GM19043 (cell line): ENCODE measurements at regions not wholly inside any gene's neighbourhood (a gene's known extent, or its start where the extent isn't known, plus 50 kb on each side); places are given as distances from the start of the nearest gene placed in this dataset.

Experiments
- ATAC-seq: cut with Tn5 transposase; IDR thresholded peaks from one replicate; pipeline ENCODE4 v1.9.1; 2021; ENCODE audit warnings: low read depth; ENCODE audit not compliant: unreplicated experiment

DNA sequence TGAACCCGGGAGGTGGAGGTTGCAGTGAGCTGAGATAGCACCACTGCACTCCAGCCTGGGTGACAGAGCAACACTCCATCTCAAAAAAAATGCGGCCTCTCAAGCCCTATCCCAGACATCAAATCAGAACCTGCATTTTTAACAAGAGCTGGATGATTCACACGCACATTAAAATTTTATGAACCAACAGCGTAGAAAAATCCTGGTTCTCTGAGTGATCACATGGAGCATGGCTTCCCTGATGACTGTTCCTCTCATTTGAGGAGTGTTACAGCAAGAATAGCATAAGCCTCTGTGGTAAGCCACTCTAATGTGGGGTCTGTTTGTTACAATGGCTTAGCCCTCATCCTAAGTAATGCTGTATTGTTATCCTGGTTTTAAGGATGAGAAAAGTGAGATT lies 163.6 kb downstream of the BRMS1L start:
- ATAC-seq: no peak

DNA sequence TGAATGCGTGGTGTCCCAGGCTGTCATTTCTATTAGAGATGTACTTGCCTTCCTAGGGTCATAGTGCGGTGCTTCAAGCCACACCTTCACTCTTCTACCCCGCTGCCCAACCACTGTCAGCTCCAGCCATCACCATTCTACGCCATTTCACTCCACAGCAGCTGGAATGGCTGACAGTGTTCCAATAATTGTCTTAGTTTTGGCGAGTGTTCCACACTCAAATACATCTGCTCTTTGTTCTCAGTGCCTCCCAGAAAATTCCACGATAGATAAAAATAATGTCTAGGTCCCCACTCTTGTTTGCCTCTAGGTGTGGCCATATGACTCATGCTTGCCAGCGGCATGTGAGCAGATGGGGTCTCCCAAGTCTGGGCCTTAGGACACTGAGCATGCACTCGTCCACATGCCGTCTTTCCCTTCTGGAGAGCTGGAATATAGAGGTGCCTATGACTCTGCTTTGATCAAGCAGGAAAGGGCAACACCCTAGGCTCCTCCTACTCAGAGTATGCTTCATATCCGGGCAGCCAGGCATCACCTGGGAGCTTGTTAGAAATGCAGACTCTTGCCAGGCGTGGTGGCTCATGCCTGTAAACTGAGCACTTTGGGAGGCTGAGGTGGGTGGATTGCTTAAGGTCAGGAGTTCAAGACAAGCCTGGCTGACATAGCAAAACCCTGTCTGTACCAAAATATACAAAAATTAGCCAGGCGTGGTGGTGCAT lies 163.0 kb downstream of the BRMS1L start:
- ATAC-seq: no peak

DNA sequence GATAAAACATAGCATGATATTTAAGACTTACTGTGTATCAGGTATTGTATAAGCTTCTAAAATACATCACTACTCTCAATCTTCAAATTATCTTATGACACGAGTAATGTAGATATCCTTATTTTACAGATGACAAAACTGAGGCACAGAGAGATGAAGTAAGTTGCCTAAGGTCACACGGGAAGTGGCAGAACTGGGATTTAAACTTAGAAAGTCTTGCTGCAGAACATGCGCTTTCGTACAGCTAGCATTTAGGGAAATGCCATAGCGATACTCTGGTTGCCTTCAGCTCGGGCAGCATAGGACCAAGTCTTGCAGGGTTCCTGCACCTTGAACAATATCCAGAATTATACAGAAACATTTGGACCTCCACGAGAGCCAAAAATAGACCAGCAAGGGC lies 162.4 kb downstream of the BRMS1L start:
- ATAC-seq: no peak

DNA sequence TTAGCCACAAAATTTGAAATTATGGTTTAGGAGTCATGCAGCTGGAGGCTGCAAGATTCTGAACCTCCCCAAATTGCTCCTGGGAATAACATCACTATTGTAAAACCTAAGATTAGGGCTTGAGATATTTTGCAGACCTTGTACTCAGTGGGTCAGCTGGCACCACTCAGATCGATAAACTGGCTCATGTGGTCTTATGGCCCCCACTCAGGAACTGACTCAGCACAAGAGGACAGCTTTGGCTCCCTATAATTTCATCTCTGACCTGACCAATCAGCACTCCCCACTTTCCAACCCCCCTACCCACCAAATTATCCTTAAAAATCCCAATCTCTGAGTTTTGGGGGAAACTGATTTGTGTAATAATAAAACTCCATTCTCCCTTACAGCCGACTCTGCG lies 161.6 kb downstream of the BRMS1L start:
- no peak for ATAC-seq

DNA sequence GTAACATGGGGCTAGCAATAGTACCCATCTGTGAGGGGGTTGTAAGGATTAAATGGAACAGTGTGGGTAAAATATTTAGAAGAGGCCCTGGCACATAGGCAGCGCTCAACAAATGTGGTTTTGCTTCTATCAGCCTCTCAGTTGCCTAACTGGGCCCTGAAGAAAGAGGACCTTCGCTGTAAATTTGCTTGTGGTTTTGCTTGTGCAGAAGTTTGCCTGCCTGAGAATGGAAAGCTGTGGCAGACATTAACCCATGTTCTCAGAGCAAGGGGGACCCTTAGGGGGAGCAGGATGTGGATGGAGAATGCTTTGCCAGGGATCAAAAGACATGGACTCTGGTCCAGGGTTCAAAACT lies 160.1 kb downstream of the BRMS1L start:
- peak; percentile 76 for ATAC-seq

DNA sequence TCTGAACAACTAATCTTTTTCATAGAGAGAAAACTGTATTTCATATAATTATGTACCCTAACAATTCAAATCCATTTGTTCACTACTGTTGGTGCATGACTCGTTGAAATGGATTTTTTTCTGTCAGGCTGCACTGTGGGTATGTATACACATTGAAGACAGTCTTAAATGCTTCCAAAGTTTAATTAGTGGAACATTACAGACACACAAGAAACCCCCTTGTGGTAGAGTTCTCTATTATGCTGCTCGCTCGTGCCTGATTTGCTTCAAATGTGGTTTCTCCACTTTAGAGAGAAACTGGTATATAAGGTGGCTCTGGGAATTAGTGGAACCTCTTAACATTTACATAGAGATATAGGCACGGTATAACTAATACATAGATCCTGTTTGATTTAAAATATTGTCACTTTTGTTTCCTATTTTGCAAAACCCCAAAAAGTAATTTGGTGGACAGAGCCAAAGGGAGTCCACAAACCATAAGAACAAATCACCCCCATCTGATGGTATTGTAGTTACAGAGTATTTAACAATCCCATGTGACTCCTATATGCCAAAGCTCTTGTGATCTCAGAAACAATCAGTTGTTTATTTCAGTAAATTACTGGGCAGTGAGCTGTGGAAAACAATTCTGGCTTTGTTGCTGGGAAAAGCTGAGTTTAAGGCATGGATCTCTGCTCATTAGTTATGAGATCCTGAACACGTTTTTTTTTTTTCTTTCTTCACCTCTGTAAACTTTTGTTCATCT lies 159.5 kb downstream of the BRMS1L start:
- no peak for ATAC-seq

DNA sequence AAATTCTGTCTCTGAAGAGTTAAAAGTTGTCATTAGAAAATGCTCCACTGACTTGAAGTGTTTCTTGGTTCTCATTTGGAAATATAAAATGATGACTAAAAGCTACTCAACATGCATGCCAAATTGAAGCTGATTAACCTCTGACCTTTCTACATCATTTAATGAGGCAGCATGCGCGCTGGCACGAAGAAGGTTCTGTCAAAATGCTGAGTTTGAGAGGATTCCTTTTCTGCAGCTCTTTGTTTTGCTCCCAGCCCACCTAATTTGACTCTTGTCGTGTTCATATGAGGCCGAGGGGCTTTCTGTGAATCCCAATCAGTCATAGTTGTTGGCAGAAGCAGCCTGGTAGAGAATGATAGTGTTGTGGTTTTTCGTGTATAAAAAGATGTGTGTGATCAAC lies 153.4 kb downstream of the BRMS1L start:
- ATAC-seq: no peak

DNA sequence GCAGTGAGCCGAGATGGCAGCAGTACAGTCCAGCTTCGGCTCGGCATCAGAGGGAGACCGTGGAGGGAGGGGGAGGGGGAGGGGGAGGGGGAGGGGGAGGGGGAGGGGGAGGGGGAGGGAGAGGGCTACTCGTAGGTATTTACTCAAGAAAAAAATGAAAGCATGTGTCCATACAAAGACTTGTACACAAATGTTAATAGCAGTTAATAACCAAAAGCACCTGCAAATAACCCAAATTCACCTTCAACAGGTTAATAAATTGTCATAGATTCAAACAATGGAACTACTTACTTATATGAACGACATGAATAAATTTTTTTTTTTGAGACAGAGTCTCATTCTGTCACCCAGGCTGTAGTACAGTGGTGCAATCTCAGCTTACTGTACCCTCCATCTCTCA lies 152.4 kb downstream of the BRMS1L start:
- no peak for ATAC-seq

DNA sequence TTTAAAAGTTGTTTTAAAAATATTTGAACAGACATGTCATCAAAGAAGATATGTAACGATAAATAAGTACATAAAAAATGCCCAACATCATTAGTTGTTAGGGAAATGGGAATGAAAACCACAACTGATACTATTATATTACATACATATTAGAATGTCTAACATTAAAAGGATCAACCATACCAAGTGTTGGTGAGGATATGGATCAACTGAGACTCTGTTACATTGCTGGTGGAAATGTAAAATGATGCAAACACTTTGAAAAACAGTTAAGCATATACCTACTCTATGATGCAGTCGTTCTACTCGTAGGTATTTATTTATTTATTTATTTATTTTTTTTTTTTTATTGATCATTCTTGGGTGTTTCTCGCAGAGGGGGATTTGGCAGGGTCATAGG lies 149.7 kb downstream of the BRMS1L start:
- no peak for ATAC-seq

DNA sequence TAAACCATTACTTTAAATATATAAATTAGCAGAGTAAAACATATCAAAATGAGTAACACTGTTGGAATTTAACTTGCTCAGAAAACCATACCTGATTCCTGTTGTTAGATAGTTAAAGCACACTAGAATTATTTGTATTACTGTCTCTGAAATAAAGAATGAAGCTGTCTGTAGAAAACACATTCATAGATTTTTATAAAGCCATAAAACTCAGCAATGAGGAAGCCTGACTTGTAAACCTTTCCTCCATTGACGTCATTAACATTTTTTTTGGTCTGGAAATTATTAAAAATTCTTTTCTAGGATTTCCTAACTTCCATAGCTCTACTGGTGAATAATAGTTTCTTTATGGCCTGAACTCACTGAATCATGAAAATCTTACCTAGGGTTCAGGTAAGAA lies 147.6 kb downstream of the BRMS1L start:
- no peak for ATAC-seq

DNA sequence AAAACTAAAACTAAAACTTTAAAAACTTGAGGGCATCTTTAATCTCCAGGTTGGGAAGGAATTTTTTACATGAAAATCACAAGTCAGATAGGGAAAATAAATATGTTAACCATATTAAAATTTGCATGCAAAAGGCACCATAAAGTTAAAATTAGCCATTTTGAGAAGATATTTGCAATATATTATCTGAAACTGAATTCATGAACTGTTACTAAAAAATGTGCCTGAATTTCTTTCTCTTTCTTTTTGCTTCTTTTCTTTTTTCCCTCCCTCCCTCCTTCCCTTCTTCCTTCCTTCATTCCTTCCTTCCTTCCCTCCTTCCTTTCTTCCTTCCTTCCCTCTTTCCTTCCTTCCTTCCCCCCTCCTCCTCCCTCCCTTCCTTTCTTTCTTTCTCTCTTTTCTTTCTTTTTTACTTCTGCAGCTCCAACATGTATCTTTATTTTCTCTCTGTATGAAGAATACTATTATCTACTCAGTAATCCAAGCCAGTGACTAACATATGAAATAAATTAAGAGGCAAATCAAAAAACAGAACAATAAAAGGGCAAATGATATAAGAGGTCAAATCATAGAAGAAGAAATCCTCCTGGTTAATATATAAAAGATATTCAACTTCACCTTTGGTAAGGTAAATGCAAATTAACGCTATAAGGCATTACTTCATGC lies 146.0 kb downstream of the BRMS1L start:
- ATAC-seq: no peak

DNA sequence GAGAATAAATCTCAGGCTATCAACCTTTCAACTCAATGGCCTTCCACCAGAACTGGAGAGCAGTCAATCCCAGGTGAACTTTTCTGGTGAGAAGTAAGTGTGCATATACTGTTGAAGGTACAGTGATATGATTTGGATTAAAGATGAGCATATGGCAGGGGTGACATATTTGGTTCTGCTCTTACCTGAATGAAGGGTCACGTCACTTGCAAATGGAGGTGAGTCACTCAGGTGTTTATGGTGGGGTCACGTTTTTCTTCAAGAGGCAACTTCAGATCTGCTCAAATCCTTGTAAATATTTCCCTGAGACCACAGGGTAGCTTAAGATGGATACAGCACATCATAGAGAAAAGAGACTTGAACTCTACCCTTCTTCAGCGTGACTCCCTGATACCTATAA lies 143.2 kb downstream of the BRMS1L start:
- ATAC-seq: no peak

DNA sequence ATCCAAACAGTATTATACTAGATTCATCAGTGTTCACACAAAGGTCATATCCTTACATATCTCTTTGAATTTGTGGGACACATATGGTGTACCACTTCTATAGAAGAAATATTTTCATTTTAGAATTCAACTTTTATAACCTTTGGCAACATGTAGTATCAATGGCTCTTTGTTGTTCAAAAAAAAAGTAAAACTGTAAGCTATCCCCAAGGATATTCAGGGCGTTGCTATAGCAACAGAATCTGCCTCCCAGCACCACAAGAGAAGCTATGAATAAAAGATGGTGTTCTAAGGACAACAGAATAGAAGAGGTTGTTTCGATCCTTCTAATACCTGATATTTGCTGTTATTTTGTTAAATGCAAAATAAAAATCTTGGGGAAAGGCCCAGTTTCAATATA lies 139.3 kb downstream of the BRMS1L start:
- no peak for ATAC-seq

DNA sequence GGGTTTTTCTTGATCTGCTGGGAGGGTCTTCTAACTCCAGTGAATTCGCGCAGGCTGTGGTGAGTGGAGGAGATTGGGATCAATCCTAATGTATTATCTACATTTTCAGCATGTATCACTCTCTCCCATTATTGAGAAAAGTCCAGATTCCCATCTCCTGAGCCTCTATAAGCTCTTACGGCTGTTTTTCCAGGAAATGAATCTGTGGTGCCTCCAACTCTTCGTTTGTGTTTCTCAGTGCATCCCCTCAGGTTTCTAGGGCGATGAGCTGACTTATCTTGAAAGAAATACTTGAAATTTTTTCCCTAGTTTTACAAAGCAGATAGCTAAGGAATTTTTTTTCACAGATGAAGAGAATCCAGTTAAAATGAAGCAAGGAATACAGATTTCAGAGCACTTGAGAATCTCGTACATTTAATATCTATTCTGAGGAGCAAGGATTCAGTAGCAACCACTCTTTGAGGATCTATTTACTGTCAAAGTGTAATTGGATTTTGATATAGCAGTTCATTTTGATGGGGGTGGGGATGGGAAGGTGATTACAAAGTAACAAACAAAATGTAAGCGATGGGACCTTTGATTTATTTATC lies 138.7 kb downstream of the BRMS1L start:
- ATAC-seq: no peak

DNA sequence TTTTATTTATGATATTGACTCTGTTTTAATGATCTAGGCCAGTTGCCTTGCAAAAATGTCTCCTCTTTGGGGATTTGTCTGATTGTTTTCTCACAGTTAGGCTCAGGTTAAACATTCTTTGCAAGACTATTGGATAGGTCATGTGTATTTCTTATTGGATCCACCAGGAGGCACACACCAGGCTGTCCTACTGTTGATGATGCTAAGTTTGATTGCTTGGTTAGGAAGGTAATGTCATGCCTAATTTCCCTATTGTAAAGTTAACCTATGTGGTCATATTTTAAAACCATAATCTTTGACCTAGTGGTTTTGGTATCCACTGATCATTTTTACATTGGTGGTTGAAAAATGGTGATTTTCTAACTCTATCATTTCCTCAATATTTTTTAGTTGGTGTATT lies 137.1 kb downstream of the BRMS1L start:
- no peak for ATAC-seq

DNA sequence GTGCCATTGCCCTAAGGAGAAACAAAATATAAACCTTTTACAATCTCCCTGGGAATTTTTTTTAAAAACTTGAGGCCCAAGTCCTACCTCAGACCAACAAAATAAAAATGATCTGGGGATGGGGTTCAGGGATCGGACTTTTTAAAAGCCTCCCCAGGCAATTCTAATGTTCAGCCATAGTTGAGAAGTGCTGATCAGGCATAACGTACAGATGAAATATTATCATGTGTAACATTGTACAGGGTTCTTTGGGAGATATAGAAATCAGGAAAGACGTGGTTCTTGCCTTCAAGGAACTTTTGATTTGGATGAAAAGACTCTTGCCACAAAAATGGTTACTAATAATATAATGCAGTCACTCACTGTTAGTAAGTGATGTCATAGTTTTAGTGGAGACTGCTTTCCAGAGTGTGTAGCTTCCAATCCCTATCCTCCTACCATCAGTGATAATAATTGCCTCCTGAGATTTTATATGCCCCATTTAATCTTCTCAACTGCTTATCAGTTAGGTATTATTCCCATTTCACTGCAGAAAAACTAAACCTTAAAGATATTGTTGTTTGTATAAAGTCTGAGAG lies 135.6 kb downstream of the BRMS1L start:
- ATAC-seq: no peak

DNA sequence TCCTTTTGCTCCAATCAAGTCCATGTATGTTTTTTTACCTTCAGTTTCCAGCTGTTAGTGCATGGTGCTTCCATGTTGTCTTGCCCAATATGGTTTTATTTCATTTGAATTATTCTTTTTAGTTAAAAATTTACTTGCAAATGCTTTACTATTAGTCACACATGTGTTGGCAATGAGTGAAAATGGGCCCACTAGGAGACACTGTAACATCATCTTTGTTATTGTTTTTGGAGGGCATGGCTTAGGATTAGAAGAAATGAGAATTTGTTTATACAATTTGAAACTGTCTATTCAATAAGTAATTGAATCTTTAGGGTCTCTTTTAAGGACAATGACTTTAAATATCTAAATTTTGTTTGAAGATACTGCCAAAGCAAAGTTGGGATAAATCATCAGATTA lies 133.7 kb downstream of the BRMS1L start:
- no peak for ATAC-seq

DNA sequence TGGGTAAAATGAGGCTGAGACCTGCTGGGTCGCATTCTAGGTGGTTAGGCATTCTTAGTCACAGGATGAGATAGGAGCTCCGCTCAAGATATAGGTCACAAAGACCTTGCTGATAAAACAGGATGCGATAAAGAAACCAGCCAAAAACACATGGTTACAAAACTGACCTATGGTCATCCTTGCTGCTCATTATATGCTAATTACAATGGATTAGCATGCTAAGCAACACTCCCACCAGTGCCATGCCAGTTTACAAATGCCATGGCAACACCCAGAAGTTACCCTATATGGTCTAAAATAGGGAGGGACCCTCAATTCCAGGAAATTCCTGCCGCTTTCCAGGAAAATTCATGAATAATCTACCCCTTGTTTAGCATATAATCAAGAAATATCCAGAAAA lies 132.4 kb downstream of the BRMS1L start:
- no peak for ATAC-seq

DNA sequence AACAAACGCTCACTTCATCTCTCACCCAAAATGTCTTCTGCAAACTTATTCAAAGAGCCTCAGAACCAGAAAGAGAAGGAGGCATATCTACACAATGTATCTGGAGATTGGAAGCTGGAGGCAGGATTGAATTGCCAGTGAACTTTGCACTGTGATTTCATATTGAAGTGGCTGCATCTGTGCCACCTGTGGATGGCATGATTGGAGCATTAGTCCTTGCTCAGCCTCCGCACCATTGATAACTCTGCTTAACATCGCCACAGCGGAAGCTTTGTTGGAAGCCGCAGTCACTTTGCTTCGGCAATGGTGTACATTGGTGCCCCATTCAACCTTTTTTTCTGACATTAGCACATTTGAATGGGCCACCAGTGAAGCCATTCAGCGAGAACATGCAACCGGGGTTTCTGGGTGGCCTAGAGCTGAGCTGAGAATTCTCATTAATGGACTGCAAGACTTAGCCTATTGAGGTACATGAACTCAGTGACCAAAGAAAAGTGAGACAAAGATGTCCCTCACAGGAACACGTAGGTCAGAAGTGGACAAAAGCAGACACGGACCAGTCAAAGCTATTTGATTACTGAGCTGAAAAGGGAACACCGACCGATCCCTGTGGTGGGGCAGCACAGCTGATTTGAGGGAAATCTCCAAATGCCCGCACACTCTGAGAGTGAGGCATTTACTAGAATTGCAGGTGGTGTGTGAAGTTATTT lies 130.4 kb downstream of the BRMS1L start:
- ATAC-seq: no peak

DNA sequence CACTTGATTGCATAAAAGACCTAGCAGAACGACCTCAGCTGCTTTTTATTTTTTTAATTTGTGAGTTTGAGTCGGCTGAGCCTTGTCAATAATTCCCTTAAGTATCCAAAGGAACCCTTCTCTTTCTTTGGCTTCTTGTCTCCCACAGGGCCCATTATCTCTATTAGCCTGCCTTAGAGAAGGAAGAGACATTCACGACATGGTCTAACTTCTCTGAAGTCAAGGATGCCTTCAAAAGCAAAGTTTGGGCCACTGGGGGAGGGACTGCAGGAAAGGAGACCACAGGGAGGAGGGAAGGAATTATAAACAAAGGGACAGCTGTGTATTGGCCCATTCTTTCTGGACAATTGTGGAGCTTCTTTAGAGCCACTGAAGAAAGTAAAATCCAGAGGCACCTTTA lies 126.4 kb downstream of the BRMS1L start:
- no peak for ATAC-seq
